WI38 (cell line): ENCODE measurements at regions not wholly inside any gene's neighbourhood (a gene's known extent, or its start where the extent isn't known, plus 50 kb on each side); places are given as distances from the start of the nearest gene placed in this dataset.

Source experiments
- H3K4me3 ChIP-seq: 2 replicates; pipeline ENCODE4 v1.5.1; 2011; ENCODE audit warnings: low read depth, mild to moderate bottlenecking, control low read depth, low read length
- CTCF ChIP-seq: IDR thresholded peaks from 2 replicates; pipeline ENCODE4 v1.5.1; 2012; ENCODE audit warnings: low read depth, mild to moderate bottlenecking, control low read depth, low read length

GRCh38 chr2:220148471-220149248 lies 521.2 kb downstream of the SLC4A3 start:
- no peak for TF ChIP-seq CTCF
- H3K4me3 ChIP-seq, result no peak overlapping the region

GRCh38 chr2:220151341-220151740 lies 523.9 kb downstream of the SLC4A3 start:
- no peak overlapping the region for H3K4me3 ChIP-seq
- TF ChIP-seq CTCF, result no peak

DNA sequence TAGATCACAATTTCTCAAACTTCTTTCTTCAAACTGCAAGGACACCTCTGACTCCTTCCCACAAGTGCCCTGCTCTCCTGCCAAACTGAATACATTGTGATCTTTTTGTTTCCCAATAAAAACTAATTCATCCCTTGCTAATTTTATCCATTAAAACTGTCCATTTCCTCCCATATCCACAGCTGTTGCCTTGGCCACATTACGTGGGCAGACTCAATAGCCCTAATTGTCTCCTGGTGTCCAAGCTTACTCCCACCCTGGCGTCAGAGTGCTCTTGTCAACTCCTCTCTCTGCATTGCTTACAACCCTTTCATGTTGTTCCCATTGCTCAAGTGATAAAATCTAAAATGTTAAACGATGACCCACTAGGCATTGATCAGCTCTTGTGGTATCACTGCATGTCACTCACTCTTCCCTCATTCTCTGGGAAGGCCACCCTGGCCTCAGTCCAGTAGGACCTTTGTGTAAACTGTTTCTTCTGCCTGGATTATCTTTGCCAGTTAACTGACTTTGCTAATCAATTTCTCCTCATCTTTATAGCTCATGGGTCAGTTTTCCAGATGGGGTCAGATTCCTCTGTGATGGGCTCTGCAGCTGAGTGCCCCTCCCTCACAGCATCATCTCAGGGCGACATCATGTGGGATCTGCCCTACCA lies 525.0 kb downstream of the SLC4A3 start:
- no peak for TF ChIP-seq CTCF
- no peak overlapping the region for H3K4me3 ChIP-seq

- H3K4me3 ChIP-seq, result no peak overlapping the region
- TF ChIP-seq CTCF, result no peak
Observed at GRCh38 chr2:220153118-220153517, 525.7 kb downstream of the SLC4A3 start.

DNA sequence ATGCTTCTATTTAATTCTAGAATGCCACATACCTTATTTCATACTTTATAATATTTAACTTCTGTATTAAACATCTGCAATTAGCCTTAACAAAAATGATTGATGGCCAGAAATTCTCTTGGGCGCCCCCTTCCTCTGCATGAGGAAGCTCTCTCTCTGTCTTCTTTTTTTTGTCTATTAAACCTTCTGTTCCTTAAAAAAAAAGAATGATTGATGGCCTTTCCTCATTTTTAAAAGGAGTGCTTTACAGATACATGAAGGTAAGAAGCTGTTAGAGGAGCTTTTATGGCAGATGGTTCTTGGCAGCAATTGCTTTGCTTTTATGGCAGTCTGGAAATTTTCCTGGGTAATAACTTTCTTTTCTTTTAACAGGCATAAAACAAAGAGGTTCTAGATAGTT lies 526.9 kb downstream of the SLC4A3 start:
- no peak overlapping the region for H3K4me3 ChIP-seq
- TF ChIP-seq CTCF, result no peak

DNA sequence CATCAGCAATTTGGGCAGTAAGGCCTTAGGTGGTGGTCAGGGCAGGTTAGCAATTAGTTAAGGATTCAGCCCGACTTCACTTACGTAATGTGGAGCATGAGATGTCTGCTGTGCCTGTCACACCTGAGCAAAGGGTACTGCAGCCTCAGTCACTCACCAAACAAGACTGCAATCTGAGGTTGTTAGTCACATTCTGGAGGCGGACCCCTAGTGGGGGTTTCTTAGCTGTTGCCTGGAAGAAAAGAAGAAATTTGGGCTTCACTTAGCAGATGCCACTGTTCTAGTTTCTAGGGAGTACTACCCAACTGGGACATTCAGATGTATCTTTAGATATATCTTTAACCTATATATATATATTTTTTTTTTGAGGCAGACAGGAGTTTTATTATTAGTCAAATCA lies 529.9 kb downstream of the SLC4A3 start:
- TF ChIP-seq CTCF, result no peak
- no peak overlapping the region for H3K4me3 ChIP-seq

- no peak overlapping the region for H3K4me3 ChIP-seq
- no peak for TF ChIP-seq CTCF
Observed at GRCh38 chr2:220159738-220160137, 532.3 kb downstream of the SLC4A3 start.
